Breast epithelium (tissue), 3 donors: ENCODE measurements at regions not wholly inside any gene's neighbourhood (a gene's known extent, or its start where the extent isn't known, plus 50 kb on each side); places are given as distances from the start of the nearest gene placed in this dataset.

Experiments used
- CTCF ChIP-seq, 3 donors: fragments of 450-650 bp; IDR thresholded peaks; one replicate each; pipeline ENCODE4 v1.5.1; 2016 to 2017; ENCODE audit warnings: antibody characterized with exemption in 3 of 3, mild to moderate bottlenecking in 3 of 3, moderate library complexity in 3 of 3
- POLR2AphosphoS5 ChIP-seq, 3 donors: sonication (generic); formaldehyde crosslinking; IDR thresholded peaks; one replicate each; pipeline ENCODE4 v1.6.1; 2017; ENCODE audit warnings: antibody characterized with exemption in 3 of 3

GRCh38 chr3:30297112-30297511 lies 309.3 kb upstream of the TGFBR2 start:
- TF ChIP-seq CTCF (IDR thresholded peaks at IDR 0.05), result no peak
- no peak for TF ChIP-seq POLR2AphosphoS5 (IDR thresholded peaks at IDR 0.05)
